GM21529 (cell line): ENCODE measurements at regions not wholly inside any gene's neighbourhood (a gene's known extent, or its start where the extent isn't known, plus 50 kb on each side); places are given as distances from the start of the nearest gene placed in this dataset.

Experiments used
- ATAC-seq: cut with Tn5 transposase; IDR thresholded peaks from one replicate; pipeline ENCODE4 v1.9.1; 2021; ENCODE audit not compliant: unreplicated experiment

GRCh38 chr3:195004512-195005250 lies 266.3 kb downstream of the XXYLT1 start:
- ATAC-seq, result no peak

- no peak for ATAC-seq
These were observed 265.7 kb downstream of the XXYLT1 start for GRCh38 chr3:195005251-195005620.

GRCh38 chr3:195005759-195006510 lies 265.0 kb downstream of the XXYLT1 start:
- no peak for ATAC-seq

GRCh38 chr3:195007151-195007550 lies 263.8 kb downstream of the XXYLT1 start:
- ATAC-seq, result no peak

- no peak for ATAC-seq
These were observed 263.2 kb downstream of the XXYLT1 start for GRCh38 chr3:195007766-195008165.

GRCh38 chr3:195008816-195009215 lies 262.1 kb downstream of the XXYLT1 start:
- no peak for ATAC-seq

- no peak for ATAC-seq
These were observed 261.3 kb downstream of the XXYLT1 start for GRCh38 chr3:195009616-195010015.

GRCh38 chr3:195010551-195011100 lies 260.3 kb downstream of the XXYLT1 start:
- ATAC-seq, result no peak

GRCh38 chr3:195011231-195011834 lies 259.6 kb downstream of the XXYLT1 start:
- no peak for ATAC-seq

- no peak for ATAC-seq
These were observed 258.9 kb downstream of the XXYLT1 start for GRCh38 chr3:195012100-195012499.

- no peak for ATAC-seq
These were observed 258.4 kb downstream of the XXYLT1 start for GRCh38 chr3:195012571-195012970.

- ATAC-seq, result no peak
These were observed 257.3 kb downstream of the XXYLT1 start for GRCh38 chr3:195013411-195014361.

GRCh38 chr3:195015021-195015420 lies 255.9 kb downstream of the XXYLT1 start:
- ATAC-seq, result no peak

GRCh38 chr3:195017151-195017550 lies 253.8 kb downstream of the XXYLT1 start:
- ATAC-seq, result no peak
